GM12878 (cell line): ENCODE measurements at regions not wholly inside any gene's neighbourhood (a gene's known extent, or its start where the extent isn't known, plus 50 kb on each side); places are given as distances from the start of the nearest gene placed in this dataset.

Source experiments
- ATAC-seq: fragments of 200-7000 bp; cut with Tn5 transposase; 3 replicates; pipeline ENCODE4 v1.9.1; 2020; ENCODE audit warnings: mild to moderate bottlenecking, moderate library complexity
- BruUV-seq: library from RNA; stranded (reverse); fragments of 400-500 nt; replicated peaks from 2 replicates; lab custom pipeline; 2021; lab: Mats Ljungman, UMichigan
- CTCF ChIA-PET: fragments of 300-600 bp; sonication (Branson Sonifier 250); formaldehyde crosslinking; extraction: SDS; loops from one replicate; lab custom pipeline; 2021; ENCODE audit warnings: inconsistent platforms; lab: Yijun Ruan, JAX
- POLR2A ChIA-PET: fragments of 350-600 bp; formaldehyde crosslinking; extraction: SDS; loops from one replicate; lab custom pipeline; 2021; ENCODE audit warnings: inconsistent platforms; lab: Charles Lee
- RAD21 ChIA-PET: fragments of 300-600 bp; sonication (Branson Sonifier 250); formaldehyde crosslinking; loops from one replicate; lab custom pipeline; 2023; ENCODE audit warnings: antibody characterized with exemption; ENCODE audit not compliant: unreplicated experiment; lab: Charles Lee
- SMC1A ChIA-PET: fragments of 300-600 bp; sonication (Branson Sonifier 250); formaldehyde crosslinking; loops from one replicate; lab custom pipeline; 2023; ENCODE audit not compliant: unreplicated experiment, uncharacterized antibody; lab: Charles Lee
- DNase-seq: peaks from one replicate; pipeline ENCODE4 v3.0.0-alpha.2; 2011; ENCODE audit warnings: low read depth, low spot score
- FAIRE-seq: peaks from 3 replicates; lab custom pipeline; 2011; peaks lifted over from hg19 to GRCh38; lab: Jason Lieb, UNC
- H2AFZ ChIP-seq: 2 replicates; pipeline ENCODE4 v1.6.0; 2011; ENCODE audit warnings: low read depth, low read length, control low read depth; ENCODE audit not compliant: control insufficient read depth
- H3K27ac ChIP-seq: 2 replicates; pipeline ENCODE4 v1.5.1; 2011; ENCODE audit warnings: control low read depth; ENCODE audit not compliant: control insufficient read depth, insufficient read depth
- H3K27me3 ChIP-seq, 2 experiments: replicated peaks in 1 of 2; 2 replicates each; pipeline versions ENCODE4 v1.6.0 to v1.6.1; 2011; ENCODE audit warnings: low read length in 1 of 2; ENCODE audit not compliant: control insufficient read depth in 2 of 2, insufficient read depth in 2 of 2
- H3K36me3 ChIP-seq, 2 experiments: 2 replicates each; pipeline ENCODE4 v1.5.1; 2011; ENCODE audit warnings: low read length in 1 of 2; ENCODE audit not compliant: control insufficient read depth in 2 of 2, insufficient read depth in 2 of 2
- H3K4me1 ChIP-seq: 2 replicates; pipeline ENCODE4 v1.6.1; 2011; ENCODE audit warnings: mild to moderate bottlenecking, low read length, moderate library complexity, mixed read lengths; ENCODE audit not compliant: control insufficient read depth, insufficient read depth
- H3K4me2 ChIP-seq: 2 replicates; pipeline ENCODE4 v1.6.0; 2011; ENCODE audit warnings: control low read depth; ENCODE audit not compliant: control insufficient read depth, insufficient read depth
- H3K4me3 ChIP-seq: fragments of 200-600 bp; sonication (generic); 2 replicates; pipeline ENCODE4 v1.5.1; 2016
- H3K79me2 ChIP-seq: 2 replicates; pipeline ENCODE4 v1.6.0; 2011; ENCODE audit warnings: low read length; ENCODE audit not compliant: control insufficient read depth, insufficient read depth
- H3K9ac ChIP-seq: 2 replicates; pipeline ENCODE4 v1.8.0; 2011; ENCODE audit warnings: low read length, control low read depth, mixed read lengths; ENCODE audit not compliant: control insufficient read depth, insufficient read depth
- H3K9me3 ChIP-seq: replicated peaks from 3 replicates; pipeline ENCODE4 v1.5.1; 2011; ENCODE audit warnings: mild to moderate bottlenecking, low read length; ENCODE audit not compliant: control insufficient read depth, insufficient read depth
- H4K20me1 ChIP-seq: 2 replicates; pipeline ENCODE4 v1.6.0; 2011; ENCODE audit not compliant: control insufficient read depth, insufficient read depth
- ASH2L ChIP-seq: fragments of 300-600, 200-600 bp; sonication (generic); IDR thresholded peaks from 2 replicates; pipeline ENCODE4 v1.6.1; 2017; ENCODE audit warnings: low read depth, mild to moderate bottlenecking, borderline replicate concordance
- ATF3 ChIP-seq: IDR thresholded peaks from 2 replicates; pipeline ENCODE4 v1.6.1; 2011; ENCODE audit warnings: low read depth, mild to moderate bottlenecking, low read length, moderate library complexity, borderline replicate concordance; ENCODE audit errors: extremely low read depth
- ATF7 ChIP-seq: fragments of 450-650 bp; IDR thresholded peaks from 2 replicates; pipeline ENCODE4 v1.6.1; 2016; ENCODE audit warnings: low read depth, mild to moderate bottlenecking
- BRCA1 ChIP-seq: IDR thresholded peaks from 2 replicates; pipeline ENCODE4 v1.6.1; 2011; ENCODE audit warnings: low read depth, low read length, improper control_type of control experiment
- CBFB ChIP-seq: IDR thresholded peaks from 2 replicates; pipeline ENCODE4 v1.6.1; 2016; ENCODE audit warnings: antibody characterized with exemption, low read depth
- CUX1 ChIP-seq: IDR thresholded peaks from 2 replicates; pipeline ENCODE4 v1.6.1; 2012; ENCODE audit warnings: improper control_type of control experiment, low read depth, low read length; ENCODE audit not compliant: insufficient replicate concordance
- FOS ChIP-seq: IDR thresholded peaks from 3 replicates; pipeline ENCODE4 v1.6.1; 2011; ENCODE audit warnings: borderline replicate concordance; ENCODE audit not compliant: insufficient read length; ENCODE audit errors: extremely low read depth
- GABPA ChIP-seq: IDR thresholded peaks from 2 replicates; pipeline ENCODE4 v1.6.1; 2014; ENCODE audit warnings: antibody characterized with exemption, low read depth, mild to moderate bottlenecking, inconsistent platforms
- IKZF1 ChIP-seq: fragments of 450-650 bp; conservative IDR thresholded peaks from 2 replicates; pipeline ENCODE4 v1.6.1; 2017; ENCODE audit warnings: antibody characterized with exemption, mild to moderate bottlenecking
- LARP7 ChIP-seq: fragments of 450-650 bp; IDR thresholded peaks from 2 replicates; pipeline ENCODE4 v1.6.1; 2017; ENCODE audit warnings: mild to moderate bottlenecking
- NFIC ChIP-seq: IDR thresholded peaks from 2 replicates; pipeline ENCODE4 v1.6.1; 2012; ENCODE audit warnings: low read depth, mild to moderate bottlenecking, inconsistent platforms, low read length, moderate library complexity
- PML ChIP-seq: IDR thresholded peaks from 2 replicates; pipeline ENCODE4 v1.6.1; 2012; ENCODE audit warnings: low read length, inconsistent platforms
- RUNX3 ChIP-seq: IDR thresholded peaks from 2 replicates; pipeline ENCODE4 v1.6.1; 2012; ENCODE audit warnings: low read length, inconsistent platforms
- WGBS: methylation state at CpG from one replicate; pipeline ENCODE4 v1.1.6; 2016; ENCODE audit warnings: low lambda C conversion rate; ENCODE audit not compliant: insufficient replicate concordance, insufficient coverage; ENCODE audit errors: missing lambda C conversion rate; 5-methylcytosine and 5-hydroxymethylcytosine counted together
- in situ Hi-C: fragments of 300-500 bp; cut with MboI; formaldehyde crosslinking; loops from 9 replicates; pipeline ENCODE4 v1.14.3; 2018; ENCODE audit warnings: mixed read lengths
- intact Hi-C: fragments of 100-400 bp; cut with micrococcal nuclease; formaldehyde crosslinking; loops from one replicate; pipeline ENCODE4 v1.14.2; 2022; ENCODE audit not compliant: unreplicated experiment
- TF ChIP-seq, protein P1 (sequence below): fragments of 450-650 bp; IDR thresholded peaks from 2 replicates; pipeline ENCODE4 v1.6.1; 2017; ENCODE audit warnings: antibody characterized with exemption, mild to moderate bottlenecking, moderate library complexity
- TF ChIP-seq, protein P2 (sequence below): IDR thresholded peaks from 2 replicates; pipeline ENCODE4 v1.6.1; 2012; ENCODE audit warnings: low read depth, low read length, improper control_type of control experiment

DNA sequence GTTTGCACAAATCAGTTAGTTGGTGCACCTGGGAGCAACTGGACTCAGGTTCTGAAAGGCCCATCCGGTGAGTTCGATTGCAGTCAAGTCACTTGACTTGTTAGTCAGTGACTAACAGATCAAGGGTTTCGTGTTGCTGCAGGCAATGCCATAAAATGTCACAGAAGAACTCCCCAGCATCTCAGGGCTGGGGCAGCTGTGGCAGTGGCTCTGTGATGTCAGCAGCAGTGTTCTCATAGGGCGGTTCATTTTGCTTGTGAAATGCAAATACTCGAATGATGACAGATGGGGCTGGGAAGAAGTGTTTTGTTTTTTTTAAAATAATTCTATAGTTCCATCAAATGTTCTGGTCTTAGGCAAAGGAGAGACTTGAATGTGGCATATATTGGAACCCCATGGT is 287.8 kb downstream of the LMX1A start (continued):
- TF ChIP-seq CBFB (no peak), NFIC (no peak), ATF7 (no peak)
- TF ChIP-seq, protein P1, sequence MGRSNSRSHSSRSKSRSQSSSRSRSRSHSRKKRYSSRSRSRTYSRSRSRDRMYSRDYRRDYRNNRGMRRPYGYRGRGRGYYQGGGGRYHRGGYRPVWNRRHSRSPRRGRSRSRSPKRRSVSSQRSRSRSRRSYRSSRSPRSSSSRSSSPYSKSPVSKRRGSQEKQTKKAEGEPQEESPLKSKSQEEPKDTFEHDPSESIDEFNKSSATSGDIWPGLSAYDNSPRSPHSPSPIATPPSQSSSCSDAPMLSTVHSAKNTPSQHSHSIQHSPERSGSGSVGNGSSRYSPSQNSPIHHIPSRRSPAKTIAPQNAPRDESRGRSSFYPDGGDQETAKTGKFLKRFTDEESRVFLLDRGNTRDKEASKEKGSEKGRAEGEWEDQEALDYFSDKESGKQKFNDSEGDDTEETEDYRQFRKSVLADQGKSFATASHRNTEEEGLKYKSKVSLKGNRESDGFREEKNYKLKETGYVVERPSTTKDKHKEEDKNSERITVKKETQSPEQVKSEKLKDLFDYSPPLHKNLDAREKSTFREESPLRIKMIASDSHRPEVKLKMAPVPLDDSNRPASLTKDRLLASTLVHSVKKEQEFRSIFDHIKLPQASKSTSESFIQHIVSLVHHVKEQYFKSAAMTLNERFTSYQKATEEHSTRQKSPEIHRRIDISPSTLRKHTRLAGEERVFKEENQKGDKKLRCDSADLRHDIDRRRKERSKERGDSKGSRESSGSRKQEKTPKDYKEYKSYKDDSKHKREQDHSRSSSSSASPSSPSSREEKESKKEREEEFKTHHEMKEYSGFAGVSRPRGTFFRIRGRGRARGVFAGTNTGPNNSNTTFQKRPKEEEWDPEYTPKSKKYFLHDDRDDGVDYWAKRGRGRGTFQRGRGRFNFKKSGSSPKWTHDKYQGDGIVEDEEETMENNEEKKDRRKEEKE: no peak
- TF ChIP-seq, all 136 proteins: peak for 0

GRCh38 chr1:165067829-165068228 is 288.7 kb downstream of the LMX1A start:
- WGBS: 86% methylated on average over 2 of the region's 2 CpGs
- DNase-seq: no peak
- H3K36me3 ChIP-seq: no peaks in the 10 kb centered on the region
- no peak overlapping the region for H2AFZ ChIP-seq
- SMC1A ChIA-PET: no interaction called here
- POLR2A ChIA-PET: no interaction called here
- RAD21 ChIA-PET: no interaction called here
- ATAC-seq: no peak
- no peak overlapping the region for H3K4me3 ChIP-seq
- CTCF ChIA-PET: interaction anchor here (1.2 kb wide), 1 partner anchor 1532 kb away, joined by 3 read pairs; no protein-coding TSS in a partner anchor
- no peaks in the 10 kb centered on the region; a peak in 1 of 4 replicates for H3K27me3 ChIP-seq
- in situ Hi-C loops (loop anchor here (10.0 kb wide), 1 partner anchor 1653 kb away; no protein-coding TSS in a partner anchor), intact Hi-C loops (no loop called here)
- FAIRE-seq: no peak
- no peaks in the 10 kb centered on the region for H3K79me2 ChIP-seq
- no peak overlapping the region for H3K9ac ChIP-seq
- H3K4me1 ChIP-seq: no peaks in the 10 kb centered on the region
- no TSS peak for BruUV-seq
- no peak overlapping the region for H3K27ac ChIP-seq
- no peak overlapping the region for H3K4me2 ChIP-seq
- H3K9me3 ChIP-seq: no peaks in the 10 kb centered on the region
- H4K20me1 ChIP-seq: no peaks in the 10 kb centered on the region
- TF ChIP-seq LARP7: no peak
- no peak for TF ChIP-seq BRCA1
- no peak for TF ChIP-seq ATF3
- TF ChIP-seq GABPA: no peak
- no peak for TF ChIP-seq ASH2L
- TF ChIP-seq IKZF1: no peak
- TF ChIP-seq FOS: no peak
- no peak for TF ChIP-seq PML
- no peak for TF ChIP-seq RUNX3
- TF ChIP-seq, protein P2, sequence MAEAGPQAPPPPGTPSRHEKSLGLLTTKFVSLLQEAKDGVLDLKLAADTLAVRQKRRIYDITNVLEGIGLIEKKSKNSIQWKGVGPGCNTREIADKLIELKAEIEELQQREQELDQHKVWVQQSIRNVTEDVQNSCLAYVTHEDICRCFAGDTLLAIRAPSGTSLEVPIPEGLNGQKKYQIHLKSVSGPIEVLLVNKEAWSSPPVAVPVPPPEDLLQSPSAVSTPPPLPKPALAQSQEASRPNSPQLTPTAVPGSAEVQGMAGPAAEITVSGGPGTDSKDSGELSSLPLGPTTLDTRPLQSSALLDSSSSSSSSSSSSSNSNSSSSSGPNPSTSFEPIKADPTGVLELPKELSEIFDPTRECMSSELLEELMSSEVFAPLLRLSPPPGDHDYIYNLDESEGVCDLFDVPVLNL: no peak
- no peak for TF ChIP-seq CUX1
